SHP77 (cell line): ENCODE measurements at regions not wholly inside any gene's neighbourhood (a gene's known extent, or its start where the extent isn't known, plus 50 kb on each side); places are given as distances from the start of the nearest gene placed in this dataset.

Experiments
- DNase-seq, 2 experiments: peaks; one replicate each; lab custom pipeline; 2025; lab: John Stamatoyannopoulos, UW

DNA sequence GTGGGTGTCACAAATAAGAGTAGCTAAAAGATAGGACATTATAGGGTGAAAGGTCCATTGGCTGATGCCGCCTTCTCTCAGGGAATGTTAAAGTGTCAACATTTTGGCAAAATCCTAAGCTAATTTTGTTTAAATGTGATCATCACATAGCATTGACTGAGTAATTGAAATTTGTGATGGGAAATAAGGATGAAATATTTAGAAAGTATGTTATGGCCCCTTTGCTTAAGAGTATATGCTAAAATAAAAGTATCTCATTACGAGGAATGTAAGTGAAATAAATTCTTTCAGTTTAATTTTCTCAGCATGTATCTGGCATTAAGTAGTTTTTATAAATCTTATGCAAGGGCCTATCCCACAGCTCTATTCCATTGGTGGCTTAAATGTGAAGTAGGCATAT, 229.2 kb downstream of the PRL start:
- DNase-seq, result no peak

- no peak for DNase-seq
Measured at GRCh38 chr6:22068561-22069305, 228.1 kb downstream of the PRL start.

GRCh38 chr6:22069306-22069800, 227.5 kb downstream of the PRL start:
- DNase-seq, result no peak

DNA sequence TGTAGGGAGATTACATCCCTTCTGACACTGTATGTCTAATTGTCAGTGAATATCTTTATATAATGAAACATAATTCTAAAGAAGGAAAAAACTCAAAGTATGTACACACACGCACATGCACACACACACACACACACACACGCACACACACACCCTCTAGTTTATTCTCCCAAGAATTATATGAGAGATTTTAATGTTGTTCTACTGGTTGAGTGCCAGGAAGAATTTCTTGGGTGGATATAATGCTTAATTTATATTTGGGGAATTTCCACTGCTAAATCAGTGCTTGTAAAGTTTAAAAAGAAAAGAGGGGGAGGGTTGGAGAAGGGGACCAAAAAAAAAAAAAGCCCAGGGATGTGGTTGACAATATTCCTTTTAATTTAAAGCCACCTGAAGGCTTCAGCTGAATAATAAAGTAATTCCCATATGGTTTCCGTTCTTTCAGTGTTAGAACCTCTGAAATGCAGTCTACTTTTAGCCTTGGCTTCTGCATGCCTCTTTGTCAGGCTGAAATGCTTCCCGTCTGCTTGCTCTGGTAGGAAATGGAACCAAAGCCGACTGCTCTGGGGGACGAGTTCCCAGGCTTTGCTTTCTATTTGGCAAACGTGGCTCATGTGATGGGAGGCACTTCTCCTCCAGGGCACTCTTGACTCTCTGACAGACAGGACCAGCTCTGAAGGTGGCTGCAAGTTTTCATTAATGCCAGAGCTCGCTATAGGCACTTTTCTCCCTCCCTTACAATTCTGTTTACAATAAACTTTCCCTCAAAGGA, 225.4 kb downstream of the PRL start:
- DNase-seq, result peak in 1 of 2 experiments; percentile 23

- no peak for DNase-seq
Measured at GRCh38 chr6:22072949-22073348, 223.9 kb downstream of the PRL start.

GRCh38 chr6:22073516-22074198, 223.2 kb downstream of the PRL start:
- DNase-seq, result no peak

GRCh38 chr6:22078288-22078687, 218.5 kb downstream of the PRL start:
- no peak for DNase-seq

DNA sequence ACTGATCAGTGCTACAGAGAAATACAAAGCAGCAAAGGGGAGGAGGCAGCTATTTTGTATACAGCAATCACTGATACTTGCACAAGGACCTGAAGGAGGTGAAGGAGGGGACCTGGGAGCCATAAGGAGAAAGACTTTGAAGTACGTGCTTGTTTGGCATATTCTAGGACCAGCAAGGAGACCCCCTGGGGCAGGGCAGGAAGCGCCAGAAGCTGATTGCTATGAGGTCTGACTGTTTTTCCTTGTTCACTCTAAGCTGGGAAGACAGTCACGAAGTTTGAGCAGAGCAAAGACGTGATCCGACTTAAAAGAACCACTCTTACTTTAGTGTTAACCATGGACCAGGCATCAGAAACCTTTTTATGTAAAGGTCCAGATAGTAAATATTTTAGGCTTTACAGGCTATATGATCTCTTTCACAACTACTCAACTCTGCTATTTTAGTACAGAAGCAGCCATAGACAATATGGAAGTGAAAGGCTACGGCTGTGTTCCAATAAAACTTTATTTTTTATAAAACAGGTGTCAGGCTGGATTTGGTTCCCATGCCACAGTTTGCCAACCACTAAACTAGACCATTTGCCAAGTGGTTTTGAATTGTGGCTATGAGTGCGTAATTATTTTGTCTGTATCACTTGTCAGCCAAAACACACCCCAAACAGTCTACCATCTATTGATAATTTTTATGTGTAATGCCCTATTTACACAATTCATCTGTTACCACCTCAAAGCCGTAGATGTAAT, 217.9 kb downstream of the PRL start:
- no peak for DNase-seq

DNA sequence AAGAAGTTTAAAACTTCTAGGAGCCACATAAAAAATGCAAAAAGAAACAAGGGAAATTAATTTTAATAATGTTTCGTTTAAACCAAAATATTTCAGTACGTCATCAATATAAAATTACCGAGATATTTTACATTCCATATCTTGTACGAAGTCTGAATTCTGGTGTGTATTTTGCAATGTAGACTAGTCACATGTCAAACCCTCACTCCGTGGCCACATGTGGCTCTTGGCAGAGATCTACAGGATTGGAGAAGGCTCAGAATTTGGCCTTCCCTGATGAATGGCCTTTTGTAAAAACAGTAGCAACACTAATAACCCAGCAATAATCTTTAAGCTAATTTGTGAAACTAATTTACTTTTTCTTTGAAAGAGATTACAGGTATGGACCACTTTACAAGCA, 217.1 kb downstream of the PRL start:
- no peak for DNase-seq

DNA sequence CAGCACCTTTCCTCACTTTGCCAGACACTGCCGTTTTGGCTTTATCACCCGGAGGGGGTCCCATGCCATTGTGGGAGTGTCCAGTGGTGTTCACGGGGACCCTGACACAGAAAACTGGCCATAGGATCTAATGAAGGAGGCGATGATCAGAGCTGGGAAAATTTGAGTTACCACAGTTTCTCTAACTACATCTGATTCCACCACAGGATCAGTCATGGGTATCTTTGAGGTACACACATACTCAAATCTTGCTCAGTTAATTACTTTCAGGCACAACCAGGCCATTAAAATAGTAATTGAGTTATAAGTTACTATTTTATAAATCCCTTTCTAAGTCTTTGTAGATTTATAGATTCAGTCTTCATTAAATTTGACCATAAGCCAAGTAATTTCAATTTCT, 215.1 kb downstream of the PRL start:
- DNase-seq, result no peak

DNA sequence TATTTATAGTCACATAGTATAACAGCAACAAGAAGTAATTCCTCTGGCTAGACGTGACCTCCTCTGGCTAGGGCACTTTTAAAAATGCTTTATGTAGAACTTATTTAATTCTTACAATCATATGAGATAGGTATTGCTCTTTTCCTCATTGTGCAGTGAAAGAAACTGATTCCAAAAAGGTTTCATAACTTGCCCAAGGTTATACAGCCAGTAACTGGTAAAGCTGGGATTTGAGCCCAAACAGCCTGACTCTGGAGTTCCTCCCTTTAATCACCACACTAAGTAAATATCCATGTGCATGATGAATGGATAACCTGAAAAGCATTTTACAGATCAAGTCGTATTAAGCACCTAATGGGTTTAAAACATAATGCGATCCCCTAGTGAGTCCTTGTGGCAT, 214.6 kb downstream of the PRL start:
- DNase-seq, result no peak

GRCh38 chr6:22083119-22083518, 213.7 kb downstream of the PRL start:
- DNase-seq, result no peak

- DNase-seq, result no peak
Measured at GRCh38 chr6:22087960-22088706, 208.7 kb downstream of the PRL start.

GRCh38 chr6:22091424-22091948, 205.3 kb downstream of the PRL start:
- no peak for DNase-seq

- no peak for DNase-seq
Measured at GRCh38 chr6:22095836-22096235, 201.0 kb downstream of the PRL start.

GRCh38 chr6:22098601-22099031, 198.2 kb downstream of the PRL start:
- DNase-seq, result no peak

- no peak for DNase-seq
Measured at GRCh38 chr6:22099231-22099630, 197.6 kb downstream of the PRL start.

DNA sequence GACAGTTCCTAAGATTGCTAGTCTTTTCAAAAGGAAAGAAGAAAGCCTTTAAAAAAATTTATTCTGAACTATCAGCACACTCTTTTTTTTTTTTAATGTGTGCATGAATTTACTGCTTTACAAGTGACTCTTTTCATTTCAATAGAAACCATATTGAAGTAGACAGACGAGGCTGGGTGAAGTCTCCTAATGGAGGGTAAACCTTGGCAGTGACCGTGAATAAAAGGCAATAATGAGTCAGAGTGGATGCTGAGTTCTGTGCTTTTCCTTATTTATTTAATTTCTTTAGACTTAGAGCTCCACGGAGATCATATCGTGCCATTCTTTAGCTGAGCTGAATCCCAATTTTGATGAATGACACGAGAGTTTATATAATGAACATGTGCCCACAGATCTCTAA, 196.9 kb downstream of the PRL start:
- no peak for DNase-seq

- DNase-seq, result no peak
Measured at GRCh38 chr6:22101163-22101562, 195.7 kb downstream of the PRL start.

DNA sequence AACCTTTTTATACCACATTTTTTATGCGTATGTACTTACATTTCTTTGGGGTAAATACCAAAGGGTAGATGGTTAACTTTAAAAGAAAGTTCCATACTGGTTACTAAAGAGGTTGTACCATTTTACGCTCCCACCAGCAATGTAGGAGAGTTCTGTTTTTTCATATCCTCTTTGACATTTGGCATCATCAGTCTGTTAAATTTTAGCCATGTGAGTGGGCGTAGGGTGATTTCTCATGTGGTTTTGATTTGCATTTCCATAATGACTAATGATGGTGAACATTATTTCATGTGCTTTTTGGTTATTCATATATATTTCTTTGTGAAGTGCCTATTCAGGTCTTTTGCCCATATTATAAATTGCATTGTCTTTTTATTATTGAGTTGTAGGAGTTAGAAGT, 194.2 kb downstream of the PRL start:
- no peak for DNase-seq

- DNase-seq, result no peak
Measured at GRCh38 chr6:22106451-22106850, 190.4 kb downstream of the PRL start.
